Epithelial cell of esophagus (primary cell): ENCODE measurements at regions not wholly inside any gene's neighbourhood (a gene's known extent, or its start where the extent isn't known, plus 50 kb on each side); places are given as distances from the start of the nearest gene placed in this dataset.
"Not testable (repeated sequence)": the region's sequence is repeated elsewhere in the genome, so short reads cannot be mapped to it uniquely, and the experiment has no call there.

Experiments used
- DNase-seq: peaks from one replicate; pipeline ENCODE4 v3.0.0; 2010; ENCODE audit warnings: low read depth
- H3K4me3 ChIP-seq: 2 replicates; pipeline ENCODE4 v1.5.1; 2011; ENCODE audit warnings: mild to moderate bottlenecking, low read length, control low read depth
- TF ChIP-seq, protein P1 (sequence below): IDR thresholded peaks from 2 replicates; pipeline ENCODE4 v1.5.1; 2011; ENCODE audit warnings: low read depth, mild to moderate bottlenecking, low read length, control low read depth, inconsistent platforms; ENCODE audit not compliant: insufficient read depth; ENCODE audit errors: missing control alignments

- DNase-seq = peak; percentile 17
- TF ChIP-seq, protein P1, sequence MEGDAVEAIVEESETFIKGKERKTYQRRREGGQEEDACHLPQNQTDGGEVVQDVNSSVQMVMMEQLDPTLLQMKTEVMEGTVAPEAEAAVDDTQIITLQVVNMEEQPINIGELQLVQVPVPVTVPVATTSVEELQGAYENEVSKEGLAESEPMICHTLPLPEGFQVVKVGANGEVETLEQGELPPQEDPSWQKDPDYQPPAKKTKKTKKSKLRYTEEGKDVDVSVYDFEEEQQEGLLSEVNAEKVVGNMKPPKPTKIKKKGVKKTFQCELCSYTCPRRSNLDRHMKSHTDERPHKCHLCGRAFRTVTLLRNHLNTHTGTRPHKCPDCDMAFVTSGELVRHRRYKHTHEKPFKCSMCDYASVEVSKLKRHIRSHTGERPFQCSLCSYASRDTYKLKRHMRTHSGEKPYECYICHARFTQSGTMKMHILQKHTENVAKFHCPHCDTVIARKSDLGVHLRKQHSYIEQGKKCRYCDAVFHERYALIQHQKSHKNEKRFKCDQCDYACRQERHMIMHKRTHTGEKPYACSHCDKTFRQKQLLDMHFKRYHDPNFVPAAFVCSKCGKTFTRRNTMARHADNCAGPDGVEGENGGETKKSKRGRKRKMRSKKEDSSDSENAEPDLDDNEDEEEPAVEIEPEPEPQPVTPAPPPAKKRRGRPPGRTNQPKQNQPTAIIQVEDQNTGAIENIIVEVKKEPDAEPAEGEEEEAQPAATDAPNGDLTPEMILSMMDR = no peak
- H3K4me3 ChIP-seq = no peak overlapping the region
These were observed 93.1 kb upstream of the CXorf51A start for GRCh38 chrX:146907391-146908240.

DNA sequence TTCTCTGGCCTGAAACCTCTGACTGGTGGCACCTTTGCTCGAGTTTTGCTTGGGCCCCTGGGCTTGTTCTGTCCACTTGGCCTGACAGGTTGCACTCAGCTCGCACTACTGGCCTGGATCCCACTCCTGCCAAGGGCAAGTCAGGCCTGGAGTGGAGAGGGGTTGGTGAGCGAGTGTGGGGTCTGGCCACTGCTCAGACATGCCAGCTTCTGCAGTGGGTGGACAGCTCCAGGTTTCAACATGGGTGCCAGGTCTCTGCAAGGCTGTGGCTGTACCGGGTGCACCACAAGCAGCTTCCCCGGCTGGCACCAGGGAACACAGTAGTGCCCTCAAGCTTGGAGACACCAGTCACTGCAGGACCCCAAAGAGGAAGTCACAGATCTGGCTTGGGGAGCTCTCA, 91.6 kb upstream of the CXorf51A start:
- H3K4me3 ChIP-seq = no peak overlapping the region
- no peak for DNase-seq
- TF ChIP-seq, protein P1 = no peak

DNA sequence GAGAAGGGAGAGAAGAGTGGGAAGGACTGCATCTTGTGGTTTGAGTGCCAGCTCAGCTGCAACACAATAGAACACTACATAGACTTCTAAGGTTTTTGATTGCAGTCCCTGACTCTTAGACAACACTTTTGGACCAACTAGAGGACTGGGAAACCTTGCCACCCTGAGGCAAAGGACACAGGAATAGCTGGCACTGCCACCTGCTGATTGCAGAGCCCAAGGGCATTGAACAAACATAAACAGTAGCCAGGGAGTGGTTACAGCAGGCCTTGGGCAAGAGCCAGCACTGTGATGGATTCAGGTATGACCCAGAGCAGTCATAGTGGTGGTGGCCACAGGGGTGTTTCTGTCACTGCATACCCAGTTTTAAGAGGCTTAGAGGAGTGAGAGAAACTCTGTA, 72.5 kb upstream of the CXorf51A start:
- no peak for DNase-seq
- TF ChIP-seq, protein P1 = no peak
- H3K4me3 ChIP-seq = no peak overlapping the region

- DNase-seq = no peak
- TF ChIP-seq, protein P1 = no peak
- no peak overlapping the region for H3K4me3 ChIP-seq
These were observed 67.0 kb upstream of the CXorf51A start for GRCh38 chrX:146881521-146881920.

DNA sequence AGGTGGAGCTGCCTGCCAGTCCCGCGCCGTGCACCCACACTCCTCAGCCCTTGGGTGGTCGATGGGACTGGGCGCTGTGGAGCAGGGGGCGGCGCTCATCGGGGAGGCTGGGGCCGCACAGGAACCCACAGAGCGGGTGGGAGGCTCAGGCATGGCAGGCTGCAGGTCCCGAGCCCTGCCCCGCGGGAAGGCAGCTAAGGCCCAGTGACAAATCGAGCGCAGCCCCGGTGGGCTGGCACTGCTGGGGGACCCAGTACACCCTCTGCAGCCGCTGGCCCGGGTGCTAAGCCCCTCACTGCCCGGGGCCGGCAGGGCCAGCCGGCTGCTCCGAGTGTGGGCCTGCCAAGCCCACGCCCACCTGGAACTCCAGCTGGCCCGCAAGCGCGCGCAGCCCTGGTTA, 52.3 kb upstream of the CXorf51A start:
- not testable (repeated sequence) for DNase-seq, H3K4me3 ChIP-seq

DNA sequence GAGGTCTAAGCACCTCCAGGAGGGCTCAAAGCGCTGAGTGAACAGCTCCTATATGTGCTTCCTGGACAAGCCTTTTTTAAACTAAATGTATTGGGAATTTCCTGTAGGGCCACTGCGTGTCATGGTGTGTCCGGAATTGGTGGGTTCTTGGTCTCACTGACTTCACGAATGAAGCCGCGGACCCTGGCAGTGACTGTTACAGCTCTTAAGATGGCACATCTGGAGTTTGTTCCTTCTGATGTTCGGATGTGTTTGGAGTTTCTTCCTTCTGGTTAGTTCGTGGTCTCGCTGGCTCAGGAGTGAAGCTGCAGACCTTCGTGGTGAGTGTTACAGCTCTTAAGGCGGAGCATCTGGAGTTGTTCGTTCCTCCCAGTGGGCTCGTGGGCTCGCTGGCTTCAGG, 51.2 kb upstream of the CXorf51A start:
- DNase-seq = not testable (repeated sequence)

More for the DNA sequence above, 51.2 kb upstream of the CXorf51A start:
- not testable (repeated sequence) for H3K4me3 ChIP-seq
